NCI-H82 treated with DMSO at 0.1 percent for 48 hours (cell line): ENCODE measurements at regions not wholly inside any gene's neighbourhood (a gene's known extent, or its start where the extent isn't known, plus 50 kb on each side); places are given as distances from the start of the nearest gene placed in this dataset.

Experiments used
- DNase-seq: peaks from one replicate; lab custom pipeline; 2025; ENCODE audit not compliant: unreplicated experiment; lab: John Stamatoyannopoulos, UW

DNA sequence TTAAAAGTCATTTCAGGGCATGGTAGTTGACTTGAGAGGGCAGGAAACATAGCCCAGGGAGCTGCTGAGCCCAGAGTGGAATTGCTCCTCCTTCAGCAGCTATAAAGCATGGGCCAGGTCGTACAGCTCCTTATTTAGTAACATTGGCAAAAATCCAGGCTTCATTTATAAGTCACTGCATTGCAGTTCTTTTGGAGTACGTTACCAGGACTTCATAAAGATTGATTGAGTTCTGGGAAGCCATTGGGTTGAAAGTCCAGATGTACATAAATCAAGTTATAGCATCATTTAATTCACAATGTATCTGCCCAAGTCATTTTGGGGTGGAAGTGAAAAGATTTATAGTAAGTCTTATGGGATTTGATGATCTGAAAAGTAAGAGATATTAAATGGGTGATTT, 53.0 kb upstream of the ANKEF1 start:
- no peak for DNase-seq

DNA sequence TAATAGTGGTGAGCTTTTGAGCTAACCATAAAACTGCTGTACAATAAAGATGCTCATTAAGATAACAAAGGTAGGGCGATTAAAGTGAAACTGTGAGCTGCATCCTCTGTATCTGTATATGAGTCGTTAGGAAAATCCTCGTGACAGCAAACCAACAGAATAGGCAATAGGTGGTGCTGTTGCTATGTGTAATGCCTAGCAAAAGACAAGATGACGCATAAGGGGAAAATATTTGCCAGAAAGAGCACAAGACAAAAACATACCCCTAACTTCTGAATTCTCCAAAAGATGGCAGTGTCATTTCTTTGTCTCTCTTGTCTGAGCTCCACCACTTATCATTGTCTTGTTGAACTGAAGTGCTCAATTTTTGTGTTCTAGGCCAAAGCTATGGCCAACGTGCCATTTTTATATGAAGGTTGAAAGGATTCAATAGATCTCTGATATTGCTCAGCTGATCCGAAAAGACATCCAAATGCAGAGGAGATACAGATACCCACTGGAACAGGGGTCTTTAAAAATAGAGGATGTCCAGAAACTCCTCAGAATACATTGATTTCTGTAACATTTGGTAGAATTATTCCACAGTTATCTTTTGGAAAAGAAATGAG, 56.3 kb upstream of the ANKEF1 start:
- DNase-seq: peak; percentile 5

DNA sequence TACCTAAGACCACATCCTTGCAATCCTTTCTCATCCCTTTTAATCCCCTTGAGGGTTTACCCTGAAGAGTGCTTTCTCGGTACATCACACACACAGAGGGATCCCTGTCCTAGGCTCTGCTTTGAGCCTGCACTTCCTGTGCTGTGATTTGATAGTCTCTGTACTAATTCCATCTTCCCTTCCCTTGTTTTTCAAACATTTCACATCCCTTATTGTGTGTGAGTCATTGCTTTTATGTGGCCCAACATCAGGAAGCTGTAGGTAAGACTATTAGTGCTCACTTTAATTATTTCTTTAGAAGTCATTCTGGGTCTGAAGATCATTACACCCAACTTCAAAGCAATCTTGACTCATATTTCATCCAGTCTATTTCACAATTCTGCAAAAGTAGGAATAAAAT, 57.2 kb upstream of the ANKEF1 start:
- no peak for DNase-seq

DNA sequence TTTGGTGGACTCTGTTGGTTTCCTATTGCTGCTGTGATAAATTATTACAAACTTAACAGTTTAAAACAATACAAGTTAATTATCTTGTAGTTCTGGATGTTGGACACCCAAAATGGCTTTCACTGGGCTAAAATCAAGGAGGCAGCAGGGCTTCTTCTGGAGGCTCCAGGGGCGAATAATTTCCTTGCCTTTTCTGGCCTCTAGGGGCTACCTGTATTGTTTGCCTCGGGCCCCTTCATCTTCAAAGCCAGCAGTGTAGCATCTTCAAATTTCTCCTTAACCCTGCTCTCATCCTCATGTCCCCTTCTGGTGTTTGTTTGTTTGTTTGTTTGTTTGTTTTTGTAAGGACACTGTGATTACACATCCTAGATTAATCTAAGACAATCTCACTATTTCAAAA, 60.5 kb upstream of the ANKEF1 start:
- DNase-seq: no peak

DNA sequence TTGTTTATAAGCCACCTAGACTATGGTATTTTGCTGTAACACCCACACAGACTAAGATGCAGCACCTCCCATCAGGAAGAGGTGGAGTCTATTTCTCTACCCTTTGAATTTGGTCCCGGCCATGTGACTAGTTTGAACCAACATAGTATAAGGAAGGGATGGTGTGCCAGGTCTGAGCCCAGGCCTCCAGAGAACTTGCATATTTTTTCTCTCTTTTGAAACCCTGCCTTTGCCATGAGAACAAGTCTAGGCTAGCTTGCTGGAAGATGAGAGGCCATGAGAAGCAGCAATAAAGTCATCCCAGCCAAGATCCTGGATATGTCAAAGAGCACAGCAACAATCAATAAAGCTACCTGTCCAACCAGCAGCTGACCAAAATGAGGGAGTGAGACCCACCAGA, 63.0 kb upstream of the ANKEF1 start:
- DNase-seq: no peak

DNA sequence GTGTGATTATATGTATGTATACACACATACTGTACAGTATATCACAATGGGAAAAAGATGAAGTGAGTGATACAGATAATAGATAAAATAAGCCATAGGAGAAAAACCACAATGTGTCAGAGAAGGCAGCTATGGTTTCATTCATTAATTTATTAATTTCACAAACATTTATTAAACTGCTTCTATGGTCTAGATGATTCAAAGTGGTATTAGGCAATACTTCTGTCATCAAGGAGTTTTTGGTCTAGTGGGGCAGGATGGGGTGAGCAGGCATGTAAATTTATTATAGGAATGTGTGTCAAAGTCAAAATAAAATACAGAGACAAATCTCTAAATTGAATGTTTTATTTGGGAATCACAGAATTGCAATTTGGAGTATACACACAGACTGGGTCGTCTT, 65.2 kb upstream of the ANKEF1 start:
- no peak for DNase-seq

DNA sequence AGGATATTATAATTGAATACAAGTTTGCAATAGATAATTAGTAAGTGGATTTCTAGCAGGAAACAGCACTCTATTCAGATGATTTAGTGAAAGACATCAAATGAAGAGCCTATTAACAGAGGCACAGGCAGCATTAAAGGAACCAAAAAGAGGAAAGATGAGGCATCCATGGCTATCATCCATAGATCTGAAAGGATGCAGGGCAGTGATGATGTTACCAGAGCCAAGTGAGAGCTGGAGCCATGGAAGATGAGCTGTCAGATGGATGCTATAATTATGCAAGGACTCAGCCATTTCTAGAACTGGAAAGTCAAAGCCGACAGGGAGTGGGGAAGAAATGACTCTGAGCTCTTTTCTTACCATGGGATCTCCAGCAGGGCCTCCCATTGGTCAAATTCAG, 66.8 kb upstream of the ANKEF1 start:
- no peak for DNase-seq

DNA sequence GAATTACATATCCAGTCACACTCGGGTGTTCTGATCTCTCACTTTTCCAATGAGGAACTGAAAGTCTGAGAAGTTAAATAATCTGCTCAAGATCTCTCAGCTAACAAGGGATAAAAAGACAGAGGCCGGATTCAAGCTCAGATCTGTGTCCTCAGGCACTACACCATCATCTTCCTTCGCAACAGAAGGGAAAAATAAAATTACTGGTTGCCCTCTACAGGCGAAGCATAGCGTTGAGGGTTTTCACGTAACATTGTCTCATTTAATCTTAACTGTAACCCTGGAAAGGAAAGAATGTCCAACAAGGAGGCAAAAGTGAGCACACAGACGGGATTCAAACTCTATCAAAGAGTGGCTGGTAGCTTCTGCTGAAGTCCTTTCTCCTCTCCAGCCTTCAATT, 67.8 kb upstream of the ANKEF1 start:
- no peak for DNase-seq

DNA sequence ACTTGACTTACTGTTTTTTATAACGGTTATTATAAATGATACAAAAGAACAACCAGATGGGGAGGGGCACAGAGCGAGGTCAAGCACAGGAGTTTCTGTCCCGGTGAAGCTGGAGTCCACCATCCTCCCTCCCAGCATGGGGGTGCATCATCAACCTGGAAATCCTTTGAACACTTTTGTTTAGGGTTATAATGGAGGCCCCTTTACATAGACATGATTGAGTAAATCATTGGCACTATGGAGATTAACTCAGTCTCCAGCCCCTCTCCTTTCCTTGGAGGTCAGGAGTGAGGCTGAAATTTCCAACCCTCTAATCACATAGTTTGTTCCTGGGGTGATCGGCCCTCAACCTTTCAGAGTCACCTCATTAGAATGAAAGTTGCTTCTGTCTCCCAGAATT, 71.8 kb upstream of the ANKEF1 start:
- no peak for DNase-seq

DNA sequence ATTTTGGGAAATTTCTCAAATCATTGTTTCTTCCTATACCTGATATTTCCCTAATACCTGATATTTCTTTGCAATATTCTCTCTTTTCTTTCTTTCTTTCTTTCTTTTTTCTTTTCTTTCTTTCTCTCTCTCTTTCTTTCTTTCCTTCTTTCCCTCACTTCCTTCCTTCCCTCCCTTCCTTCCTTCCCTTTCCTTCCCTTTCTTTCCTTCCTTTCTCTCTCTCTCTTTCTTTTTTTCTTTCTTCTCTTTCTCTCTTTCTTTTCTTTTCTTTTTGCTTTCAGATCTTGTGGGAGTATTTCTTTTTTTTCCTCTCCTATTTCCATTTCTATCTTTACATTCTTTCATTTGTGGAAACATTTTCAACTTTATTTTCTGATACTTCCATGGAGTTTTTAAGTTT, 76.1 kb upstream of the ANKEF1 start:
- no peak for DNase-seq

DNA sequence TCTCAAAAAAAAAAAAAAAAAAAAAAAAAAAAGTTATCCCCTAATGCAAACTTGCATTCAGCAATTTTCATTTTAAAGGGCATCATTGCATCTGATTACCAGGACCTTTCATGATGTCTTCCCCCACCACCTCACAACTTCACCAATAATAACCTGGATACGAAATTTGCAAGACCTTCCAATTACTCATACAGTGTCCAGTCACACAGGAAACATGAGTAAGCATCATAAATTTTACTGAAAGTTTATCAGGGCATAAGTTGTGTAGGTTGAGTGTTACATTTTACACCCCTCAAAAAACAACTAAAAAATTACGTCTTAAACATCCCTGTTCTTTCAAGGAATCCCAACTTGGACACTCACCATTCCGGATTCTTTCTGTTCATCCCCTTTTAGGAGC, 79.1 kb upstream of the ANKEF1 start:
- DNase-seq: no peak

DNA sequence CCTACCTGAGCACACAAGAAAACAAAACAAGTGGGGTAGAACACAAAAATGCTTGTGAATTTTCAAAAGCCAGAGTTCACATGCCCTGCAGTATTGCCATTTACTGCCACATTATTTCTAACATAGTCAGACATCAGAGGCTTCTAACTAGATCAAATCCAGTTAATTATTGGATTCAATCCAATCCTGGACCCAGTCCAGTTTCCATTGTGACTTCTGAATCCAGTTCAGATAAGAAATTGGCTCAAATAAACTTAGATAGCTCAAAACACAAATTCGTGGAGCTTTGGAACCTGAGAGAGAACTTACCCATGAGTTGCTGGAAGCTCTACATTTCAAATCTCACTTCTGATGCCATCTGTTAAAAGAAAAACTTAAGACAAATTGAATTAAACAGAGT, 85.2 kb upstream of the ANKEF1 start:
- no peak for DNase-seq

DNA sequence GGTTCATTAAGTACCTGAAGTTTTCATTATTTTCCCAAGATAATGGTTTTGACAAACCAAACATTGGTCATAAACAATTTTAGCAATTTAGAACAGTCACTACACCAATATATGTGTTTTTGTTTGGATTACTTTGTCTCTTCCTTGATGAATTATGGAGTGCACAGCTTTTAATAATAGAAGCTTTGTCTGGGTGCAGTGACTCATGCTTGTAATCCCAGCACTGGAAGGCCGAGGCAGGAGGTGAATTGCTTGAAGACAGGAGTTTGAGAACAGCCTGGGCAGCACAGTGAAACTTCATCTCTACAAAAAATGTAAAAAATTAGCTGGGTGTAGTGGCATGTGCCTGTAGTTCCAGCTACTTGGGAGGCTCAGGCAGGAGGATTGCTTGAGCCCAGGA, 89.4 kb upstream of the ANKEF1 start:
- DNase-seq: no peak

DNA sequence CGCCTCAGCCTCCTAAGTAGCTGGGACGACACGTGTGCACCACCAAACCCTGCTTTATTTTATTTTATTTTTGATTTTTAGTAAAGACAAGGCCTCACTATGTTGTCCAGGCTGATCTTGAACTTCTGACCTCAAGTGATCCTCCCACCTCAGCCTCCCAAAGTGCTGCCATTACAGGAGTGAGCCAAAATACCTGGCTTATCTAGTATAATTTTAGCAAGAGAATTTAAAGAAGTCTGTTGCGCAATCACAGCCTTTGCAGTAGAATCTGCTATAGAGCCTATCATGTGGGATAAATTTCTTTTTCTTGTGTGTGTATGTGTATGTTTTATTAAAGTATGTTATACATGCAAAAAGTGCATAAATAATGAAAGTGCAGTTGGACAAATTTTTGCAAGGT, 92.1 kb upstream of the ANKEF1 start:
- DNase-seq: no peak

DNA sequence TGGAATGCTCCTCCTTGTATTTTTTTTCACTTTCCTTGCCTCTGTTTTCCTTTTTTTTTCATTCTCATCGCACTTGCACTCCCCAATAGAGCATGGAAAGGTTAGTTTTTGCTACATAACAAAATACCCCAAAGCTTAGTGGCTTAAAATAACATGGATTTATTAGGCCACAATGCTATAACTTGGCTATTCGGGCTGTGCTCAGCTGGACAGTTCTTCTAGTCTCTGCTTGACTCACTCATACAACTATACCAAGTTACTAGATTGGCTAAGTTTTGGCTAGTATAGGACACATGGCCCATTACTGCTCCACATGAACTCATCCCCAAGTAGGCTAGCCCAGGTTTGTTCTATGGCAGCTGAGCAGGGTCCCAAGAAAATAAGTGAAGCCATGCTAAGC, 94.5 kb upstream of the ANKEF1 start:
- DNase-seq: no peak

DNA sequence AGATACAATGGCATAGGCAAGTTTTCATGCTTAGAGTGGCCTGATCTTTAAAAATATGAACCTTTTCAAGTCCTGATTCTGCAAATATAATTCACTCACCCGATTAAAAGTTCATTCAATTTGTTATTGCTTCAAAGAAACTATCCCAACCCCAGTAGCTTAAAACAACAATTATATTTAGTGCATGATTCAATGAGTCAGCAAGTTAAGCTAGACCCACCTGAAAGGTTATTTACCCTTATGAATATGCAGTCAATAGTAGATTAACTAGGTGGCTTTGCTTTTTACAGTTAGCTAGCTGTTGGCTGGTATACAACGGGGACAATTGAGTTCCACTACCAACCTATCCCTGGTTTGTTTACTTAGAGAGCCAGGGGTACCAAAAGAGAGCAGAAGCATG, 95.6 kb upstream of the ANKEF1 start:
- no peak for DNase-seq

DNA sequence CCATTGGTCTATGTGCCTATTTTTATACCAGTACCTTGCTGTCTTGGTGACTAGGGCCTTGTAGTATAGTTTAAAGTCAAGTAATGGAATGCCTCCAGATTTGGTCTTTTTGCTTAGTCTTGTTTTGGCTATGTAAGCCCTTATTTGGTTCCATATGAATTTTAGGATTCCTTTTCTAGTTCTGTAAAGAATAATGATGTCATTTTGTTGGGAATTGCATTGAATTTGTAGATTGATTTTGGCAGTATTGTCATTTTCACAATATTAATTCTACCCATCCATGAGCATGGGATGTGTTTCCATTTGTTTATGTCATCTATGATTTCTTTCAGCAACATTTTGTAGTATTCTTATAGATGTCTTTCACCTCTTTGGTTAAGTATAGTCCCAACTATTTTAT, 96.4 kb upstream of the PAK5 start:
- DNase-seq: no peak

DNA sequence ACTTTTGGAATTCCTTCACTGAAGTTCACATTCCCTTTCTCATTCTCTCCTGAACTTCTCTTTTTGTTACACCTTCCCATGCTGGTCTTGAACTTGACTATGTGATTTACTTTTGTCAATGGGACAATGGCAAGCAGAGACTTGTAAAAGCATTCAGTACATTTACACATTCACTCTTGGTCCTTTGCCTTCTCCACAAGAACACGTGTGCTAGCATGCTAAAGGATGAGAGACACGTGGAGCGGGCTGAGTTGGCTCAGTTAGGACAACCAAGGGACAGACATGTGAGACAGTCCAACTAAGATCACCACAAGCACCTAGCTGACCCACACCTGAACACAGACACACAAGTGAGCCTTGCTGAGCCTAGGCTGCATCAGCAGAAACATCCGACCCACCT, 91.3 kb upstream of the PAK5 start:
- DNase-seq: no peak

DNA sequence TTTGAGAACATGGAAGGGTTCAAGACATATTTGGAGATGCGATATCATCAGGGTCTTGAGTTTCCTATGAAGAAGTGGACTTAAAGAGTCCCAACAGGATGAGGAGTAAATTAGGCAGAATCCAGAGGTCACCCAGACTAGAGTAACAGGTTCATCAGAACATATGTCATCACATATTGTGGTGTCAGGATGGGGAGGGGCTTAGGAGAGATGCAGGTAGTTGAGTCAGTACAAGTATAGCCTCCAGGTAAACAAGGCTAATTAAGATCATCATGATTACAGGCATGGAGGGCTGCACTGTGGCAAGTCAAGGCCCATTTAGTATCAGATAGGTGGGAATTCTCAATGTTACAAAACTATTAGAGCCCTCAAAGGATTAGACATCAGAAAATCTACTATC, 90.1 kb upstream of the PAK5 start:
- no peak for DNase-seq

DNA sequence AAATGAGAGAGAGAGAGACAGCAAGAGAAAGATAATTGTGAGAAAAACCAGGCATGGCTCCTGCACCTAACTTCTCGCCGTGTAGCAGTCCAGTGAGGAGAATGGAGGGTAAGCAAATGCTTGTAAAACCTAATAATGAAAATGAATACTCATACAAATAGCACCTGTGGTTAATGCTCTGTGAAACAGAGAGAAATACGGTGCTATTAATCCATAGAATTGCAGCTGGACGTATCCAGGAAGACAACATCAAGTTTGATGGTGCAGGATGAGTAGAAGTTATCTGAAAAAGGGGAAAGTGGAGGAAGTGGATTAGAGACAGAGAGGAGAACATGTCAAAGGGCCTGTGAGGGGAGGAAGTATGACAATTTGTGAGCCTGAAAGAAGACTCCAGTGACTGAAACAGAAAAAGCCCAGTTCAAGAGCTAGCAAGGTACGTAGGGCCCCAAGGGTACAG, 89.4 kb upstream of the PAK5 start:
- no peak for DNase-seq

DNA sequence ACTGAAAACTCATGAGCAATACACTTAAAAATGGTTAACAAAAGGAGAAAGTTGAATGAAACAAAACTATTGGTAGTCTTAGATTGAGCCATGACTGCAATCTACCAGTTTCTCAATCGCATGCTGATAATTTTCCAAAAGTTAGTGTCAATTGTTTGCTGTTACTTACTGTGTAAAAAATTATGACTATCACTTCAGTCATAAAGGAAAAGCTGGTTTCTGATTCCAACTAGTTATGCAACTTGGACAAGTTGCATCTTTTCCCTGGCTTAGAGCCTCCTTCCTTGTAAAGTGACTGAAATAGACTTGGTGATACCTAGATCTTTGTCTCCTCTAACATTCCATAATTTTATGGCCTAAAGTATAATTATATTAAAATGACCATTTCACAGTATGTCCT, 88.3 kb upstream of the PAK5 start:
- no peak for DNase-seq

DNA sequence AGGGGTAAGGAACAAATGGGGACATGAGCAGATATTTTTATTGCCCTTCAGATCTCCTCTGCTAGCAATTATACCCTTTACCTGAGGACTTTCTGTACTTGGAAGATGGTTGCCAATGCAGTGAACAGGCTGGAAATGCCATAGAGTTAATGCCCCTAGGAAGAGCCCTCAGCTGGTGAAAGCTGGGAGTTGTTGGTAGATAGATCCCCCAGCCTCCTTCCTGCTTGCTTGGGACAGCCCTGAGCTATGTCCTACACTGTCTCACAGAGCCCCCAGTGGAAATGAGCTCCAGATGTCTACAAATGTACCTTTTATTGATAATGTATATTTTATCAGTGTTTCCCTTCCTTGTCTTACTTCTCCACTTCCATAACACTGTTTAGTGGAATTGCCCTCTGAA, 87.6 kb upstream of the PAK5 start:
- DNase-seq: no peak

DNA sequence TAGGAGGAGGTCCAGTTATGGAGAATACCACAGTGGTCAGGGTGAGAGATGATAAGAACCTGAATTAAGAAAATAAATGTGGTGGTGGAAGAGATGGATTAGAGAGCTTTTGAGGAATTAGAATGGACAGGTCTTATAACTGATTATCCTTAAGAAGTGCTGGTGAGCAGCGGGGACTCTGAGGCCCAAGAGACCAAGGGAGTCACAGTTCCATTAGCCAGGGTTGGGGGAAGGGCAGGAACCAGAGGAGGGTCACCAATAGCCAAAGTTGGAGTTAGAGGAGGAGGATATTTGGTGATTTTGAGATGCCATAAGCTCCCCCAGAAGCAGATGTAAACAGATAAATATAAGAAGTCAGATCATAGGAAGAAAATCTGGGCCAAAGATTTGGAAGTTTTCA, 87.1 kb upstream of the PAK5 start:
- DNase-seq: no peak

DNA sequence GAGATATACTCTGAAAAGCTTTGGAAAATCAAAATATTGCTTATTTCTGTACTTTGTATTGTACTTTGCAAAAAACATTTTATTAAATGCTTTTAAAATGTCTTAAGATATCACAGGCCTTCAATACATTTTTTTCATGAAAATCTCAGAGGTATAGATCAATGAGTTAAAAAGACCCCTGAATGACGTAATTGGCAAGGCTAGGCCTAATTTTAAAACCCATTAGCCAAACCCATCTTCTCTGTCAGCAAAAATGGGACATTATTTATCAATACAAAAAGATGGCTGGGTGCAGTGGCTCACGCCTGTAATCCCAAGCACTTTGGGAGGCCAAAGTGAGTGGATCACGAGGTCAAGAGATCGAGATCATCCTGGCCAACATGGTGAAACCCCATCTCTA, 84.8 kb upstream of the PAK5 start:
- DNase-seq: no peak
